ENCODE measurements at regions not wholly inside any gene's neighbourhood (a gene's known extent, or its start where the extent isn't known, plus 50 kb on each side); places are given as distances from the start of the nearest gene placed in this dataset.

DNA sequence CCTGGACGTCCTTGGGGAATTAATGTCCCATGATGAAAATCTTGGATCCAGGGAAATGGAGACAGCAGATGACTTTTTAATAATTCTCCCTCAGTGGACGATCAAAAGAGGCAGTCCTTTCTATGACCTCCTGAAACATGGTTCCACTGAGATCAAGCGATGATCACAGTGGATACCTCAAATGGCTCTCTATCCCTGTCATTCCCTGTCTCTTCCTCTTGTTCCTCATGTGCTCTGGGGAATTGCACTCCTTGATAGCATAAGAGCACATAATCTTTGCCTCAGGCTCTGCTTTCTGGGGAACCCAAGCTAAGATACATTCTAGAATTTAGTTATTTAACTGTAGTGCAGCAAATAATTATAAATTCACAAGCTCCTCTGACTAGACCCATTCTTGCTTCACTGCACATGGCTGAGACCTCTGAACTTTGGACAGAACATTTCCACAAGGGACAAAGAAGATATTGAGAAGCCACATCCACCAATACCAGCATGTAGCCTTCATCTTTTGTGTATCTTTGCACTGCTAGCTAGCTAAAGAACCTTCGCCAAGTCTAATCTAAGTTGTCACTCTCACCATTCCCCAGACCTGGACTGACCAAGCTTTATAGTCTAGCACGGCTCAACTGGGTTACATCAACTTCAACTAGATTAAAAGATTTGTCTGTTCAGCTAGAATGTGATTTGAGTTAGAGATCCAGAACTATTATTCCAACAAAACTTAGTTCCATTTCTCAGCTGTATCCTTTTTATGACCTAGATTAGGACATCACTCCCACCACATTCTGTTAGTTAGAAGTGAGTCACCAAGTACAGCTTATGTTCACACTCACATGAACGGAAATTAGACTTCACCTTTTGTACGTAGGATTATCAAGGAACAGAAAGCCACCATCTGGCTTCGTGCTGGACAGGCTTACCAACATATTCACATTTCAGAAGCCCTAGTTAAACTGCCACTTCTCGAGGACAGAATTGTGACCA, 142.7 kb downstream of the SUCLA2 start:
- TF ChIP-seq POLR2AphosphoS5 (IDR thresholded peaks at IDR 0.05) (no peak), POLR2A (IDR thresholded peaks at IDR 0.05) (no peak), EP300 (IDR thresholded peaks at IDR 0.05) (no peak)
- TF ChIP-seq, protein P1, sequence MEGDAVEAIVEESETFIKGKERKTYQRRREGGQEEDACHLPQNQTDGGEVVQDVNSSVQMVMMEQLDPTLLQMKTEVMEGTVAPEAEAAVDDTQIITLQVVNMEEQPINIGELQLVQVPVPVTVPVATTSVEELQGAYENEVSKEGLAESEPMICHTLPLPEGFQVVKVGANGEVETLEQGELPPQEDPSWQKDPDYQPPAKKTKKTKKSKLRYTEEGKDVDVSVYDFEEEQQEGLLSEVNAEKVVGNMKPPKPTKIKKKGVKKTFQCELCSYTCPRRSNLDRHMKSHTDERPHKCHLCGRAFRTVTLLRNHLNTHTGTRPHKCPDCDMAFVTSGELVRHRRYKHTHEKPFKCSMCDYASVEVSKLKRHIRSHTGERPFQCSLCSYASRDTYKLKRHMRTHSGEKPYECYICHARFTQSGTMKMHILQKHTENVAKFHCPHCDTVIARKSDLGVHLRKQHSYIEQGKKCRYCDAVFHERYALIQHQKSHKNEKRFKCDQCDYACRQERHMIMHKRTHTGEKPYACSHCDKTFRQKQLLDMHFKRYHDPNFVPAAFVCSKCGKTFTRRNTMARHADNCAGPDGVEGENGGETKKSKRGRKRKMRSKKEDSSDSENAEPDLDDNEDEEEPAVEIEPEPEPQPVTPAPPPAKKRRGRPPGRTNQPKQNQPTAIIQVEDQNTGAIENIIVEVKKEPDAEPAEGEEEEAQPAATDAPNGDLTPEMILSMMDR (IDR thresholded peaks at IDR 0.05) = no peak

All from sigmoid colon (tissue), 4 donors.